GM19025 (cell line): ENCODE measurements at regions not wholly inside any gene's neighbourhood (a gene's known extent, or its start where the extent isn't known, plus 50 kb on each side); places are given as distances from the start of the nearest gene placed in this dataset.
"Not testable (repeated sequence)": the region's sequence is repeated elsewhere in the genome, so short reads cannot be mapped to it uniquely, and the experiment has no call there.

Experiments used
- ATAC-seq: cut with Tn5 transposase; IDR thresholded peaks from one replicate; pipeline ENCODE4 v1.9.1; 2021; ENCODE audit warnings: mild to moderate bottlenecking, low read depth, moderate library complexity; ENCODE audit not compliant: unreplicated experiment

DNA sequence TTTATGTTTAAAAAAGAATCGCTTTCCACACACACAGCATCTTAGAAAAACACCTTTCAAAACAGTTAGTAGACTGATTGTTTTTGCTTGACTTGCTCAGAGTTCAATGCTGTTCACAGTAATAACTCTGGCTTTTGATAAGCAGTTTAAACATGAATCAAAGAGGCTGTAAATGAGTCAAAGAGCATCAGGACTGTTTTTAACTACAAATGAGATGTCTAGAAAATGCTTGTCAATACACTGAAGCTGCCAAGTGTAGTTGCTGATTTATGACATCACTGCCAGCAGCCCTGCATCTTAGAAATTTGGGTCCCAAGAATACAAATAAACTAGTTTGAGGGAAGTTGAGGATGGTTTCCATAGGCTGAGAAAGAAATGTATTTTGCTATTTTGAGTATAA is 2057.1 kb upstream of the PCDH20 start:
- no peak for ATAC-seq

DNA sequence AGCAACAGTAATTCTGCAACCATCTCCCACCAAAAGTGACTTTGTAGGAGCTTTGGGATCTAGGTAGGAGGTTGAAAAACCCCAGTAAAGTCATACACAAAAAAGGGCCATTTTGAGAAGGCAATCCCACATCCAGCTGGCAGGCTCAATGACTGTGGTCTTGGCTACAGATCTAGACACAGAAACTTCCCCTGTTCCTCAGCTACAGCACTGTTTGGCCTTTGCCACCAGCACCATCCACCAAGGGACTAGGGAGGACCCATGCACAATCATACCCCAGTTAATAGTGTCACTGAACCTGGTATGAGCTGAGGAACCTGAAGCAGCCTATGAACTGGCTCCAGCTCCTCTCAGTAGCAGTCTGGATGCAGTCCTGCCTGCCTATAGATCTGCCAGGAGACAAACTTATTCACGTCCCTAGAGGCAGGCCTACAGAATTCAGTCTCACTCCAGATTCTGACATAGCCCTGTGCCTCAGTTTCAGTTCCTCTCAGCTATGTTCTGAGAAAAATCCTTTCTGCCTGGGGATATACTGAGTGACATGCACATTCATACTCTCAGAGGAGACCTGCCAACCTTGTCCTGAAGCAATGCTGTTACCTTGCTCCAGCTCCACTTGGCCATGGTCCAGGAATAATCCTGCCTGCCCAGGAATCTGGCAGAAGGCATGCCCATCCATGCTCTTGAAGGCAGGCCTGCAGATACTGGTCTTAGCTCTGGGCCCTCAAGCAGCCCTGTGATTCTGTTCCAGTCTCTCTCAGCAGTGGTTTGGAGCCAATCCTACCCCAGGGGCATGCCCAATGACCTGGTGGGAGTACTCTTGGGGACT is 2048.3 kb upstream of the PCDH20 start:
- ATAC-seq, result peak; percentile 67

DNA sequence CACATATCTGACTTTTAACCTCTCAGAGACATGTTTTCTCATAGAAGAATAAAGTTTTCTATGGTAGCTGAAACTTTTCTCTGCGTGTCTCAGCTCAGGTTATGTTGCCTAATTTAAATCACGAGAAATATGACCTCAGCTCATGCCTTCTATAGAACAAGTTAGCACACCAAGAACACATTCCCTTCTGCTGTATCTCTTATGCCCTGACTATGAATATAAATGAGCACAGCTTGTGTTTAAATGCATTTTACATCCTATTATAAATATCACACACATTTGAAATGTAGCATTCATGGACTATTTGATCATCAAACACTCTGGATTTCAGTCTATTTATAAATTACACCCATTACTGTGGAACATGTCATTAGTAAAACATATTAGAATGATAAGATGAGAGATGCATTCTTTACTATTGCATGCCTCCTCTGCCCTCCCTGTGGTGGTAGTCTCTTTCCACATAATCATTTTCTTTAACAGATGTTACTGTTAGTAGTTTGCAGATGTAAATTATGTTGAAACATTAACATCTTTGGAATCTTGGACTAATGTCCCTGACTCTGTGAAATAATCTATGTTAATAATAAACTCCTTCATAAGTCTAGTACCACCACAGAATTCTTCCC is 2044.9 kb upstream of the PCDH20 start:
- ATAC-seq, result no peak

GRCh38 chr13:63457186-63457585 is 2041.5 kb upstream of the PCDH20 start:
- ATAC-seq, result no peak

- ATAC-seq, result no peak
Measured at GRCh38 chr13:63455938-63456337, 2040.3 kb upstream of the PCDH20 start.

GRCh38 chr13:63449550-63449949 is 2033.9 kb upstream of the PCDH20 start:
- no peak for ATAC-seq

GRCh38 chr13:63448692-63449091 is 2033.0 kb upstream of the PCDH20 start:
- no peak for ATAC-seq

- no peak for ATAC-seq
Measured at GRCh38 chr13:63446329-63446728, 2030.7 kb upstream of the PCDH20 start.

GRCh38 chr13:63444225-63444624 is 2028.6 kb upstream of the PCDH20 start:
- not testable (repeated sequence) for ATAC-seq

DNA sequence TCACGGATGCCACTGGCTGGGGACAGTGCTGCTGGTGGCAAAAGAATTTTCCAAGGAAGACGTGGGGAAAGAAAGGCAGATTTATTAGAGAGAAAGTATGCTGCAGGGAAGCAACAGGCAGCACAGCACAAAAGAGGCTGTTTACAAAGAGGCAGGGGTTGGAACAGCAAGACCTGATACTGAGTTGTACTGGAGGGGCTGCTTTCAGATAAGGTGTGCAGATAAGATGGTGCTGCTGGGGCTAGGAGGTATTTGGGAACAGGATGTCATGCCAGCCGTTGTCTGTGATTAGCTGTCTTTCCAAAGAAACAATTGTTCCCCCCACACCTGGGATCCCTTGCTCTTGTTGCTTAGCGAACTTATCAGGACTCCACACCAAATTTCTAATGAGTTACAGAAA is 2023.3 kb upstream of the PCDH20 start:
- ATAC-seq, result no peak

GRCh38 chr13:63436325-63436668 is 2020.6 kb upstream of the PCDH20 start:
- no peak for ATAC-seq

DNA sequence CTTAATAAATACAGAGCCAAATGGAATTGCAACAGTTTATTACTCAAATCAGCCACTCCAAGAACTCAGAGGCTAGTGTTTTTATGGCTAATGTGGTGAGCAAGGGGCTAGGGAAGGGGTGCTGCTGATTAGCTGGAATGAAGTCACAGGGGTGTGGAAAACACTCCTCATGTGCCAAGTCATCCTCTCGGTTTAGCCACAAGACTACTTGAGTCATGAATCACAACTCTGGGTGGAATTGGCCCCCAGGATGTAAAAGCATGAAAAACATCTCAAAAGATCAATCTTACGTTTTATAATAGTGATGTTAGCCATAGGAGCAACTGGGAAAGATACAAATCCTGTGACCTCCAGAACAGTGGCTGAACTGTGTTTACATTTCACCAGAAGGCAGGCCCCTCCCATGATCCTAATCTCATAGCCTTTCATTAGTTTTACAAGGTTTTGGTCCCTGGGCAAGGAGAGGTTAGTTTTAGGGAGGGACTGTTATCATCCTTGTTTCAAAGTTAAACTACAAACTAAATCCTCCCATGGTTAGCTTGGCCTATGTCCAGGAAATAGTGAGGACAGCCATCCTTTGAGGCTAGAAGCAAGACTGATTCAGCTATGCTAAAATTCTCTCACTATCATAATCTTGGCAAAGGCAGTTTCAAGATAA is 2020.1 kb upstream of the PCDH20 start:
- no peak for ATAC-seq

DNA sequence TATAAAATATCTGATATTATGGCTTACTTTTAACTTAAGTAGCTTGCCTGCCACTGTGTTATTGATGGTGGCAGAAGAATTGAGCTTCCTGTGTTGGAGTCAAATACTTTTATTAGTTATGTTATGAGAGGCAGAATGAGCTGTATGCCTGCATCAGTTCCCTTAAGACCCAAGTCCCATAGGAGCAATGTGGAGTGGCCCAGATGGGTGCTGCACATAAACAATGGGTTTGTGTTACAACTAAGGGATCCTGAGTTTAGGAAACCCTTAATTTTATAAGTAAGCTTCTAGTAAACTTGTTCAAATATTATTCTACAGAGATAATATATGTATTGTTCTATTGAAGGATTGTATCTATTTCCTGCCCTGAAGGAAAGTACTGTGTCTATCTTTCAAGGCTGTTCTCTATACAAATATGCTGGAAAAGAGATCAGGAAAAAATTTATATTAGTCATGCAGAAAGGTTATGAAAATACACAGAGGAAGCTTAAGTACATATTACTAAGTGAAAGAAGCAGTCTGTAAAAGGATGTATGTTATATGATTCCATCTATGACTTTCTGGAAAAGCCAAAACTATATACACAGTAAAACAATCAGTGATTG is 2018.0 kb upstream of the PCDH20 start:
- ATAC-seq, result no peak

- ATAC-seq, result no peak
Measured at GRCh38 chr13:63427170-63427569, 2011.5 kb upstream of the PCDH20 start.

DNA sequence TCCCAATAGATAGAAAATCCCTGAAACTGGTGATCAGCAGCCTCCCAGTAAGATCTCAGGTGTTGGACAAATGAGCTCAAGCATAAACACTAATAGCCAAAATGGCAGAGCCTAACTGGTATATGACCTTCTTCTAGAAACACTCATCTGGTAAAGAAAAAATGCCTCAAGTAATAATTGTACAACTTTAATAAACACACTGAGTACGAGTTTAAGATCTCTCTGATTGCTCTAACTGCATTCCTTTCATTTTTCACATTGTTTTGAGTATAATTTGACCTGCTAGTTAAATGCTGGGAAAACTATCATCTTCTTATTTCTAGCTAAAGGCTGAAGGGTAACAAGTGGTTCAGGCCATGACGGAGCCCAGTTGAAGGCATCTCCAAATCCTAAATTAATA is 2009.5 kb upstream of the PCDH20 start:
- no peak for ATAC-seq

DNA sequence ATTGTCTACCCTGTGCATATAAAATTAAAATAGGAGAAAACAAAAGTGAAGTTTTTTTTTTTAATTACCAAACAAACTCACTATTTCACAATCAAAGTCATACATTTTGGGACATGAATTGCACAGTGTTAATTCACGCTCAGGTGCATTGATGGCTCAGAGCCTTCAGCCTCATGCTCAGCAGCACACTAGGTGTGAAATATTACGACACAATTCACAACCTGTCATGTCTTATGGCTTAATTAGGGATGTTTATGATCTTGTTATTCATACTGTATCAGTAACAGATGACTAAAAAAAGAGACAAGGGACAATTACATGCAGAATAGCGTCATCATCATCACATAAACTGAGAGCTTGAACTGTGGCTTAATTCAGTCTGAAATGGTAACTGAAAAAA is 2005.5 kb upstream of the PCDH20 start:
- ATAC-seq, result no peak

- no peak for ATAC-seq
Measured at GRCh38 chr13:63420685-63421084, 2005.0 kb upstream of the PCDH20 start.

DNA sequence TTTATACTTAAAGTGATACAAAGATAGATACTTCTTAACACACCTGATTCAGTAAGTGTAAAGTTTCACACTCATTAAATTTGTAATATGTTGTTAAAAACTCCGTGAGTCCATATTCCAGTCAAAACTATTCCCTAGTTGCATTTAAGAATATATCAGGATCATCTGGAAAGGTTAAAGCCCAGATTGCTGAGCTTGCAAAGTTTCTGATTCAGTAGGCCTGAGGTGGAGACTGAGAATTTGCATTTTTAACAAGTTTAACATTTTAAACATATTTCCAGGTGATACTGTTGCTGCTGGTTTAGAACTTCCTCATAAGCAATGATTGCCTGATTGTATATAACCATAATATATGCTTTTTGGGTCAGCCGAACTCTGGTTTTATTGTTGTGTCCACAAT is 1998.6 kb upstream of the PCDH20 start:
- no peak for ATAC-seq

DNA sequence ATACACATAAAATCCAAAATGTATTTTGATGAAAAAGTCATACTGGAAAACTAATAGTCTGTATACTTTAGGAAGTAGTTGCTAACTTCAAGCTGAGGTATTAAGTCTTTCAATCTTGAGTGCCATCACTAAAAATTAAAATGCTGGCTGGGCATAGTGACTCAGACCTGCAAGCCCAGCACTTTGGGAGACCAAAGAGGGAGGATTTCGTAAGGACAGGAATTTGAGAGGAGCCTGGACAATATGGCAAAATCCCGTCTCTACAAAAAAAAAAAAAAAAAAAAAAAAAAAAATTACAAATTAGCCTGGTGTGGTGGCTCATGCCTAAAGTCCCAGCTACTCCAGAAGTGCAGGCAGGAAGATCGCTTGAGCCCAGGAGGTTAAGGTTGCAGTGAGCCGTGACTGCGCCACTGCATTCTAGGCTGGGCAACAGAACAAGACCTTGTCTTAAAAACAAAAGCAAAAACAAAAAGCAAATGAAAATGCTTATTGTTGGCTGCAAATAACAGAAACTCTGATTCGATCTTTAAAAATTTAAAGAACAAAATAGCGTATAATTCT is 1994.2 kb upstream of the PCDH20 start:
- no peak for ATAC-seq

DNA sequence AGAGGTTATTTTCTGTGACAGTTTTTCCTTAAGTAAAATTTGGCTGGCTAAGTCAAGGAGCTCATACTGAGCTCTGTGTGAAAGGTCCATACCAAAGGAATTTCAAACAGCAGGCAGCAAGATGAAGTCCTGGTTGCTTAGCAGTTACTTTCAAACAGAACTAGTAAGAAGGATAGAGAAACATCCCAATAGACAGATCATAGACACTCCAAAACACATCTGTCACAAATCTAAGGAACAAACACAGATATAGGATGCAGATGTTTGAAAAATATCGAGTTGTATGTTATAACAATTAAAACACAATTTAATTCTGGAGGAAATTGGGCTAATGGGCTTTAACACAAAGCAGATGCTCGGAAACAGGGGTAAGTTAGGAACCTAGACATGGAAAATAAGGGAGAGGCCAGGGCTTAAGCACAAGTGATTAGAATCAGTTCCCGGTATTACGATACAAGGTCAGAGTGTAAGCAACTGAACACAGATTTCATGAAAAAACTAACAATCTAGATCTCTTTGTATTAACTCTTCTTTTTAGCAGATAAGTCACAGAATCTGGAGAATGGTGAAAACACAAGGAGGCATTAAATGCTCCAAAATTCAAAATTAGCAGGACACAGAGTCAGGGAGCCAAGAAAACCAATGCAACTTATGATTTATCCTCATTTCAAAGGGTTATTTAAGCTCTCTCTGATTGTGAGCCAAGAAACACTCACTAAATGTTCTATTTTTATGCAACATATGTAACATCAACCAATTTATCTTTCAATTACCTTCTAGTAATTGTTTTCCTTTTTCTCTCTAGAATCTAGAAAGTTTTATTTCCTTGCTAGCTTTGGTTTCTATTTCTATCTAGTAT is 1992.9 kb upstream of the PCDH20 start:
- no peak for ATAC-seq
